Adrenal gland (tissue), 5 donors: ENCODE measurements at regions not wholly inside any gene's neighbourhood (a gene's known extent, or its start where the extent isn't known, plus 50 kb on each side); places are given as distances from the start of the nearest gene placed in this dataset.

Experiments used
- POLR2A ChIP-seq, 2 donors: fragments of 450-650 bp; IDR thresholded peaks; one replicate each; pipeline ENCODE4 v1.6.1; 2017; ENCODE audit warnings: antibody characterized with exemption in 2 of 2, mild to moderate bottlenecking in 2 of 2, moderate library complexity in 1 of 2
- TF ChIP-seq, protein P1 (sequence below), 6 experiments: fragments of 450-650 bp in 4 of 6; fragments of 200-600 bp in 2 of 6; sonication (generic) in 1 of 6; IDR thresholded peaks; 1 replicate in 5 of 6; 2 replicates in 1 of 6; pipeline versions ENCODE4 v1.5.1 to v1.8.0; 2016 to 2021; ENCODE audit warnings: antibody characterized with exemption in 6 of 6, mild to moderate bottlenecking in 2 of 6, moderate library complexity in 1 of 6
- donor health status: DM: no; HTN: no; CAD: no.

DNA sequence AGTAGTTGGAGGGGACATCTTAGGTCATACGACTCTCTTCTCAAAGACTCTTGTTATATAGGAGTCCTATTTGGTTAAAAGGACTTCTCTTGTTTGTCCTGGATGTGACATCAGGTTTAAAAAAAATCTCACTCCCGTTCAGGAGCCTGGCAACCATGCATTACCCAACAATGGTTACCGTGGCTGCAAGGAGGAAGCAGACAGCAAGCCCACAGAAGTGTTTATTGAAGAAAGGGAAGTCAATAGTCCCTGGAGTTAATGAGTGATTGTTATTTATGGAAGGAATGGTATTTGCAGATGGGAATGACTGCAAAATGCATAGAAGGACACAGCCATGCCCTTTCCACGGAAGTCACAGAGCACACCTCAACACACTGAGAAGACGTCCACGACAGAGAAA, 75.9 kb upstream of the ENPP6 start:
- TF ChIP-seq, protein P1, sequence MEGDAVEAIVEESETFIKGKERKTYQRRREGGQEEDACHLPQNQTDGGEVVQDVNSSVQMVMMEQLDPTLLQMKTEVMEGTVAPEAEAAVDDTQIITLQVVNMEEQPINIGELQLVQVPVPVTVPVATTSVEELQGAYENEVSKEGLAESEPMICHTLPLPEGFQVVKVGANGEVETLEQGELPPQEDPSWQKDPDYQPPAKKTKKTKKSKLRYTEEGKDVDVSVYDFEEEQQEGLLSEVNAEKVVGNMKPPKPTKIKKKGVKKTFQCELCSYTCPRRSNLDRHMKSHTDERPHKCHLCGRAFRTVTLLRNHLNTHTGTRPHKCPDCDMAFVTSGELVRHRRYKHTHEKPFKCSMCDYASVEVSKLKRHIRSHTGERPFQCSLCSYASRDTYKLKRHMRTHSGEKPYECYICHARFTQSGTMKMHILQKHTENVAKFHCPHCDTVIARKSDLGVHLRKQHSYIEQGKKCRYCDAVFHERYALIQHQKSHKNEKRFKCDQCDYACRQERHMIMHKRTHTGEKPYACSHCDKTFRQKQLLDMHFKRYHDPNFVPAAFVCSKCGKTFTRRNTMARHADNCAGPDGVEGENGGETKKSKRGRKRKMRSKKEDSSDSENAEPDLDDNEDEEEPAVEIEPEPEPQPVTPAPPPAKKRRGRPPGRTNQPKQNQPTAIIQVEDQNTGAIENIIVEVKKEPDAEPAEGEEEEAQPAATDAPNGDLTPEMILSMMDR (IDR thresholded peaks at IDR 0.05): no peak
- TF ChIP-seq POLR2A (IDR thresholded peaks at IDR 0.05): no peak
